ENCODE measurements at regions not wholly inside any gene's neighbourhood (a gene's known extent, or its start where the extent isn't known, plus 50 kb on each side); places are given as distances from the start of the nearest gene placed in this dataset.

DNA sequence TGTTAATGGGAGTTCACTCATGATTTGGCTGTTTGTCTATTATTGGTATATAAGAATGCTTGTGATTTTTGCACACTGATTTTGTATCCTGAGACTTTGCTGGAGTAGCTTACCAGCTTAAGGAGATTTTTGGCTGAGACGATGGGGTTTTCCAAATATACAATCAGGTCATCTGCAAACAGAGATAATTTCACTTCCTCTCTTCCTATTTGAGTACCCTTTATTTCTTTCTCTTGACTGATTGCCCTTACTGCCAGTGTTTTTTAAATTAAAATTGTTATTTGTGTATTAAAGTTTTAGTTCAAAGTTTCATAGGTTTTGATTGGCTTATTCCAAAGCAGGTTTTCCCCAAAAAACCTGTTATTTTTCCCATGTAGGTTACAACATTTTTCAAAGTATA is 390.5 kb upstream of the RBMS3 start:
- ChIA-PET POLR2A (no interaction called here), CTCF (no interaction called here)
- TF ChIP-seq, protein P1, sequence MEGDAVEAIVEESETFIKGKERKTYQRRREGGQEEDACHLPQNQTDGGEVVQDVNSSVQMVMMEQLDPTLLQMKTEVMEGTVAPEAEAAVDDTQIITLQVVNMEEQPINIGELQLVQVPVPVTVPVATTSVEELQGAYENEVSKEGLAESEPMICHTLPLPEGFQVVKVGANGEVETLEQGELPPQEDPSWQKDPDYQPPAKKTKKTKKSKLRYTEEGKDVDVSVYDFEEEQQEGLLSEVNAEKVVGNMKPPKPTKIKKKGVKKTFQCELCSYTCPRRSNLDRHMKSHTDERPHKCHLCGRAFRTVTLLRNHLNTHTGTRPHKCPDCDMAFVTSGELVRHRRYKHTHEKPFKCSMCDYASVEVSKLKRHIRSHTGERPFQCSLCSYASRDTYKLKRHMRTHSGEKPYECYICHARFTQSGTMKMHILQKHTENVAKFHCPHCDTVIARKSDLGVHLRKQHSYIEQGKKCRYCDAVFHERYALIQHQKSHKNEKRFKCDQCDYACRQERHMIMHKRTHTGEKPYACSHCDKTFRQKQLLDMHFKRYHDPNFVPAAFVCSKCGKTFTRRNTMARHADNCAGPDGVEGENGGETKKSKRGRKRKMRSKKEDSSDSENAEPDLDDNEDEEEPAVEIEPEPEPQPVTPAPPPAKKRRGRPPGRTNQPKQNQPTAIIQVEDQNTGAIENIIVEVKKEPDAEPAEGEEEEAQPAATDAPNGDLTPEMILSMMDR (IDR thresholded peaks at IDR 0.05; ENCODE audit: insufficient read depth, low read depth, low read length), result no peak
- DNase-seq (ENCODE audit: low read depth), result no peak
- no peaks in the 10 kb centered on the region for H3K27me3 ChIP-seq (ENCODE audit: control insufficient read depth, insufficient read depth, low read length)
- no peak overlapping the region for H3K4me3 ChIP-seq (ENCODE audit: low read depth, low read length)
- no peaks in the 10 kb centered on the region for H3K36me3 ChIP-seq (ENCODE audit: control insufficient read depth, insufficient read depth, low read length)

DNA sequence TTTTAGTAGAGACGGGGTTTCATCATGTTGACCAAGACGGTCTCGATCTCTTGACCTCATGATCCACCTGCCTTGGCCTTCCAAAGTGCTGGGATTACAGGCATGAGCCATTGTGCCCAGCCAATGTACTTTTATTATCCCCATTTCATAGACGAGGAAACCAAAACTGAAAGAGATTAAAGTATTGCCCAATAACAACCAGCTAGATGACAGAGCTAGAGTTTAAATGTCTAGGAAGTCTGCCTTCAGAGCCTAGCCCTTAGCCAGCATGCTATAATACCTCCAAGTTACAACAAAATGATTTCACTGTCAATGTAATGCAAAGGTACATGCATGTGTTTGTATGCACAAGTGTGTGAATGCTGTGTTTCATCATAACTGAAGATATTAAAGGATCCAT is 389.4 kb upstream of the RBMS3 start:
- TF ChIP-seq, protein P1 (IDR thresholded peaks at IDR 0.05; ENCODE audit: insufficient read depth, low read depth, low read length), result no peak
- DNase-seq (ENCODE audit: low read depth), result no peak
- no peak overlapping the region for H3K4me3 ChIP-seq (ENCODE audit: low read depth, low read length)
- ChIA-PET POLR2A (no interaction called here), CTCF (no interaction called here)
- H3K36me3 ChIP-seq (ENCODE audit: control insufficient read depth, insufficient read depth, low read length), result no peaks in the 10 kb centered on the region
- no peaks in the 10 kb centered on the region for H3K27me3 ChIP-seq (ENCODE audit: control insufficient read depth, insufficient read depth, low read length)

DNA sequence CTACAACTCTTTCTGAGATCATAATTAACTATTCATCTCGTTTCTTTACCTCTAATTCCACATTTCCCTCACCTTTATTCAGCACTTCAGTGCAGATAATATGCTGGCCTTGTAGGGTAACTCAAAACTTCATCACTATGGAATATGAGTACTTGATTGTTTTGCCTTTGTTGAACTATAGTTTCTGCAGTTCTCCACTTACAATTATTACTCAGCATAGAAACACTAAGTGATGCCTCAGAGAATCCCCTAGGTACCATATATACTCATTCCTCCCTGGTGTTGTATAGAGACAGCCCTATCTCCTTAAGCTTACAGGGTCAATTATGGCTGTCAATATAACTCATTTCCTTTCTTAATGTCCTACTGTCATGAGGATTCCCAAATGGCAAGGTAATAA is 380.6 kb upstream of the RBMS3 start:
- ChIA-PET POLR2A (no interaction called here), CTCF (no interaction called here)
- DNase-seq (ENCODE audit: low read depth), result no peak
- TF ChIP-seq, protein P1 (IDR thresholded peaks at IDR 0.05; ENCODE audit: insufficient read depth, low read depth, low read length), result no peak
- Histone ChIP-seq H3K4me3 (ENCODE audit: low read depth, low read length) (no peak overlapping the region), H3K36me3 (ENCODE audit: control insufficient read depth, insufficient read depth, low read length) (no peaks in the 10 kb centered on the region), H3K27me3 (ENCODE audit: control insufficient read depth, insufficient read depth, low read length) (no peaks in the 10 kb centered on the region)

DNA sequence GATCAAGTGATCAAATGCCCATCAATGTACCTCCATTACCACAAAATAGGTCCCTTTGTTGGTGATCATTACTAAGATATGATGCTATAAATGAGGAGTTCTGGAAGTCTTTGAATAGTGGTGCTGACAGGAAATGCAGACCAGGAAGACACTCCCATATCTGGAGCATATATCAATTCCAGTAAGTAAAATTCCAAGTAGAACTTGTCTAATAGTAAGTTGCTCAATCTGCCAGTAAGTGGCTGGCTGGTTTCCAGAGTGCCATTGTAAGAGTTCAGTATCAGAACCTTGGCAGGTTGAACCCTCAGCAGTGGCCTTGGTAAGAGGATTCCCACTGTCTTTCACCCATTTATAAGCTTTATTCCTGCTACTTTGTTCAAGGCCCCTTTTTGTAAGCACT is 379.9 kb upstream of the RBMS3 start:
- H3K36me3 ChIP-seq (ENCODE audit: control insufficient read depth, insufficient read depth, low read length), result no peaks in the 10 kb centered on the region
- TF ChIP-seq, protein P1 (IDR thresholded peaks at IDR 0.05; ENCODE audit: insufficient read depth, low read depth, low read length), result no peak
- no peak for DNase-seq (ENCODE audit: low read depth)
- CTCF ChIA-PET, result no interaction called here
- H3K27me3 ChIP-seq (ENCODE audit: control insufficient read depth, insufficient read depth, low read length), result no peaks in the 10 kb centered on the region
- H3K4me3 ChIP-seq (ENCODE audit: low read depth, low read length), result no peak overlapping the region
- POLR2A ChIA-PET, result no interaction called here

DNA sequence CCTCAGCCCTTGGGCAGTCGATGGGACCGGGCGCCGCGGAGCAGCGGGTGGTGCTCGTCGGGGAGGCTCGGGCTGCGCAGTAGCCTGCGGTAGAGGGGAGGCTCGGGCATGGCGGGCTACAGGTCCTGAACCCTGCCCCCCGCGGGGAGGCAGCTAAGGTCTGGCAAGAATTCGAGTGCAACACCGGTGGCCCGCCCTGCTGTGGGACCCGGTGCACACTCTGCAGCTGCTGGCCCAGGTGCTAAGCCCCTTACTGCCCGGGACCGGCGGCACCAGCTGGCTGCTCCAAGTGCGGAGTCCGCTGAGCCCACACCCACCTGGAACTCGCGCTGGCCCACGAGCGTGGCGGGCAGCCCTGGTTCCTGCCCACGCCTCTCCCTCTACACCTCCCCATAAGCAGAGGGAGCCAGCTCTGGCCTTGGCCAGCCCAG is 377.7 kb upstream of the RBMS3 start:
- ChIA-PET CTCF (no interaction called here), POLR2A (no interaction called here)
- no peak for DNase-seq (ENCODE audit: low read depth)
- TF ChIP-seq, protein P1 (IDR thresholded peaks at IDR 0.05; ENCODE audit: insufficient read depth, low read depth, low read length), result no peak
- H3K4me3 ChIP-seq (ENCODE audit: low read depth, low read length), result no peak overlapping the region
- H3K27me3 ChIP-seq (ENCODE audit: control insufficient read depth, insufficient read depth, low read length), result no peaks in the 10 kb centered on the region; the same call in 1 of the 2 replicates
- H3K36me3 ChIP-seq (ENCODE audit: control insufficient read depth, insufficient read depth, low read length), result no peaks in the 10 kb centered on the region

Measured in BJ (cell line).